Heart left ventricle (tissue), 13 donors: ENCODE measurements at regions not wholly inside any gene's neighbourhood (a gene's known extent, or its start where the extent isn't known, plus 50 kb on each side); places are given as distances from the start of the nearest gene placed in this dataset.

Source experiments
- CTCF ChIP-seq, 12 donors: fragments of 200-600 bp; sonication (generic) in 4 of 12; IDR thresholded peaks; one replicate each; pipeline versions ENCODE4 v1.5.0 to v1.8.0; 2018 to 2022; ENCODE audit warnings: antibody characterized with exemption in 12 of 12, mild to moderate bottlenecking in 5 of 12
- POLR2A ChIP-seq, 2 donors: fragments of 450-650 bp; IDR thresholded peaks; one replicate each; pipeline ENCODE4 v1.6.1; 2017; ENCODE audit warnings: antibody characterized with exemption in 2 of 2, mild to moderate bottlenecking in 2 of 2, moderate library complexity in 2 of 2
- donor health status: ischemic (EF 13 %, LVEDD 7.1; RV severe dilation, severe dysfunction).
- donor health status: DM: no; HTN: yes; CAD: no.
- donor health status: DM: no; HTN: no; CAD: no.
- donor health status: ischemic (EF 25% LVEDD 6.9; RV normal size, moderate dysfunction).
- donor health status: ischemic (EF 25% LVEDD 5.7; RV mildly dilated, moderate dysfunction).
- donor health status: ischemic (EF 35%, LVEDD 5.7; RV mildly dilated, moderate dysfunction).
- donor health status: nonischemic (EF 11% LVEDD 7.7; RV severe dilation, severe dysfunction).
- donor health status: DM: yes; HTN: yes; CAD: no.
- donor health status: PGD.
- donor health status: ischemic (EF 29% LVEDD 5.4; RV normal size, mild dysfunction).
- donor health status: nonischemic (EF 23%, LVEDD 6.1; RV moderate dilation, normal function).

GRCh38 chr3:30470496-30470895 lies 135.9 kb upstream of the TGFBR2 start:
- TF ChIP-seq POLR2A (IDR thresholded peaks at IDR 0.05): no peak
- TF ChIP-seq CTCF (IDR thresholded peaks at IDR 0.05): no peak
